Nephron (organoid): ENCODE measurements at regions not wholly inside any gene's neighbourhood (a gene's known extent, or its start where the extent isn't known, plus 50 kb on each side); places are given as distances from the start of the nearest gene placed in this dataset.

Source experiments
- H3K27ac Mint-ChIP-seq, 3 experiments: 2 replicates each; pipeline ENCODE4 v1.8.0; 2020; ENCODE audit warnings: mixed read lengths in 3 of 3, mild to moderate bottlenecking in 2 of 3, moderate library complexity in 1 of 3
- H3K27me3 Mint-ChIP-seq: 2 replicates; pipeline ENCODE4 v1.8.0; 2021; ENCODE audit warnings: low read depth, mild to moderate bottlenecking, moderate library complexity, mixed read lengths
- H3K36me3 Mint-ChIP-seq: 2 replicates; pipeline ENCODE4 v1.8.0; 2020; ENCODE audit warnings: low read depth, mixed read lengths
- H3K4me1 Mint-ChIP-seq: 2 replicates; pipeline ENCODE4 v1.8.0; 2020; ENCODE audit warnings: mixed read lengths
- H3K4me3 Mint-ChIP-seq, 3 experiments: 2 replicates each; pipeline ENCODE4 v1.8.0; 2020; ENCODE audit warnings: mild to moderate bottlenecking in 3 of 3, mixed read lengths in 3 of 3, moderate library complexity in 2 of 3
- H3K9me3 Mint-ChIP-seq: 2 replicates; pipeline ENCODE4 v1.8.0; 2020; ENCODE audit warnings: mixed read lengths
- CTCF ChIP-seq, 3 experiments: fragments of 200-600 bp; sonication (generic); IDR thresholded peaks; one replicate each; pipeline ENCODE4 v1.5.0; 2021; ENCODE audit warnings: antibody characterized with exemption in 3 of 3; ENCODE audit not compliant: unreplicated experiment in 3 of 3

GRCh38 chr3:82957696-82958095, 1196.3 kb upstream of the GBE1 start:
- H3K9me3 Mint-ChIP-seq = peaks cover 8% of the 10 kb centered on the region
- H3K36me3 Mint-ChIP-seq = no peaks in the 10 kb centered on the region
- H3K27ac Mint-ChIP-seq = peak overlapping the region in 1 of 3 experiments; percentile 17
- H3K4me3 Mint-ChIP-seq = no peak overlapping the region
- no peaks in the 10 kb centered on the region for H3K4me1 Mint-ChIP-seq
- no peaks in the 10 kb centered on the region for H3K27me3 Mint-ChIP-seq
- no peak for TF ChIP-seq CTCF (IDR thresholded peaks at IDR 0.05; ENCODE audit: unreplicated experiment in 3 of 3)

GRCh38 chr3:82957079-82957478, 1195.6 kb upstream of the GBE1 start:
- Mint-ChIP-seq H3K4me3 (no peak overlapping the region), H3K36me3 (no peaks in the 10 kb centered on the region)

GRCh38 chr3:82954486-82954885, 1193.0 kb upstream of the GBE1 start:
- H3K4me1 Mint-ChIP-seq = no peaks in the 10 kb centered on the region
- H3K27ac Mint-ChIP-seq = no peak overlapping the region
- H3K4me3 Mint-ChIP-seq = no peak overlapping the region
- H3K36me3 Mint-ChIP-seq = no peaks in the 10 kb centered on the region
- no peak for TF ChIP-seq CTCF (IDR thresholded peaks at IDR 0.05; ENCODE audit: unreplicated experiment in 3 of 3)
- H3K9me3 Mint-ChIP-seq = peaks cover 8% of the 10 kb centered on the region
- H3K27me3 Mint-ChIP-seq = no peaks in the 10 kb centered on the region

More at GRCh38 chr3:82957079-82957478, 1195.6 kb upstream of the GBE1 start:
- TF ChIP-seq CTCF (IDR thresholded peaks at IDR 0.05; ENCODE audit: unreplicated experiment in 3 of 3) = no peak
- H3K4me1 Mint-ChIP-seq = no peaks in the 10 kb centered on the region
- no peaks in the 10 kb centered on the region for H3K27me3 Mint-ChIP-seq
- H3K9me3 Mint-ChIP-seq = peaks cover 8% of the 10 kb centered on the region
- no peak overlapping the region for H3K27ac Mint-ChIP-seq

- H3K36me3 Mint-ChIP-seq = no peaks in the 10 kb centered on the region
- H3K27me3 Mint-ChIP-seq = no peaks in the 10 kb centered on the region
- TF ChIP-seq CTCF (IDR thresholded peaks at IDR 0.05; ENCODE audit: unreplicated experiment in 3 of 3) = no peak
- no peak overlapping the region for H3K4me3 Mint-ChIP-seq
- peaks cover 9% of the 10 kb centered on the region for H3K9me3 Mint-ChIP-seq
- H3K27ac Mint-ChIP-seq = no peak overlapping the region
- no peaks in the 10 kb centered on the region for H3K4me1 Mint-ChIP-seq
These were observed 1180.6 kb upstream of the GBE1 start for GRCh38 chr3:82942041-82942440.

GRCh38 chr3:82940124-82940523, 1178.7 kb upstream of the GBE1 start:
- no peak overlapping the region for H3K4me3 Mint-ChIP-seq
- H3K9me3 Mint-ChIP-seq = peaks cover 9% of the 10 kb centered on the region
- no peaks in the 10 kb centered on the region for H3K36me3 Mint-ChIP-seq
- H3K27me3 Mint-ChIP-seq = no peaks in the 10 kb centered on the region
- H3K4me1 Mint-ChIP-seq = no peaks in the 10 kb centered on the region
- no peak for TF ChIP-seq CTCF (IDR thresholded peaks at IDR 0.05; ENCODE audit: unreplicated experiment in 3 of 3)
- H3K27ac Mint-ChIP-seq = no peak overlapping the region

GRCh38 chr3:82939491-82940097, 1178.1 kb upstream of the GBE1 start:
- Mint-ChIP-seq H3K4me3 (no peak overlapping the region), H3K4me1 (no peaks in the 10 kb centered on the region), H3K36me3 (no peaks in the 10 kb centered on the region), H3K27ac (no peak overlapping the region), H3K27me3 (no peaks in the 10 kb centered on the region), H3K9me3 (peaks cover 7% of the 10 kb centered on the region)
- TF ChIP-seq CTCF (IDR thresholded peaks at IDR 0.05; ENCODE audit: unreplicated experiment in 3 of 3) = no peak
